Prostate gland (tissue), 2 donors: ENCODE measurements at regions not wholly inside any gene's neighbourhood (a gene's known extent, or its start where the extent isn't known, plus 50 kb on each side); places are given as distances from the start of the nearest gene placed in this dataset.

Source experiments
- POLR2A ChIP-seq: fragments of 450-650 bp; IDR thresholded peaks from one replicate; pipeline ENCODE4 v1.6.1; 2016; ENCODE audit warnings: antibody characterized with exemption, mild to moderate bottlenecking
- POLR2AphosphoS5 ChIP-seq: sonication (generic); formaldehyde crosslinking; IDR thresholded peaks from one replicate; pipeline ENCODE4 v1.6.1; 2017; ENCODE audit warnings: antibody characterized with exemption
- TF ChIP-seq, protein P1 (sequence below), 4 experiments: fragments of 200-600 bp in 2 of 4; fragments of 450-650 bp in 2 of 4; sonication (generic) in 2 of 4; IDR thresholded peaks; 1 replicate in 3 of 4; 2 replicates in 1 of 4; pipeline ENCODE4 v1.5.1; 2016 to 2019; ENCODE audit warnings: antibody characterized with exemption in 4 of 4, mild to moderate bottlenecking in 2 of 4, moderate library complexity in 2 of 4

- TF ChIP-seq, protein P1, sequence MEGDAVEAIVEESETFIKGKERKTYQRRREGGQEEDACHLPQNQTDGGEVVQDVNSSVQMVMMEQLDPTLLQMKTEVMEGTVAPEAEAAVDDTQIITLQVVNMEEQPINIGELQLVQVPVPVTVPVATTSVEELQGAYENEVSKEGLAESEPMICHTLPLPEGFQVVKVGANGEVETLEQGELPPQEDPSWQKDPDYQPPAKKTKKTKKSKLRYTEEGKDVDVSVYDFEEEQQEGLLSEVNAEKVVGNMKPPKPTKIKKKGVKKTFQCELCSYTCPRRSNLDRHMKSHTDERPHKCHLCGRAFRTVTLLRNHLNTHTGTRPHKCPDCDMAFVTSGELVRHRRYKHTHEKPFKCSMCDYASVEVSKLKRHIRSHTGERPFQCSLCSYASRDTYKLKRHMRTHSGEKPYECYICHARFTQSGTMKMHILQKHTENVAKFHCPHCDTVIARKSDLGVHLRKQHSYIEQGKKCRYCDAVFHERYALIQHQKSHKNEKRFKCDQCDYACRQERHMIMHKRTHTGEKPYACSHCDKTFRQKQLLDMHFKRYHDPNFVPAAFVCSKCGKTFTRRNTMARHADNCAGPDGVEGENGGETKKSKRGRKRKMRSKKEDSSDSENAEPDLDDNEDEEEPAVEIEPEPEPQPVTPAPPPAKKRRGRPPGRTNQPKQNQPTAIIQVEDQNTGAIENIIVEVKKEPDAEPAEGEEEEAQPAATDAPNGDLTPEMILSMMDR (IDR thresholded peaks at IDR 0.05): no peak
- TF ChIP-seq POLR2AphosphoS5: no peak
- no peak for TF ChIP-seq POLR2A
Observed at GRCh38 chr4:159520074-159520473, 417.2 kb downstream of the RAPGEF2 start.
